H9 (cell line): ENCODE measurements at regions not wholly inside any gene's neighbourhood (a gene's known extent, or its start where the extent isn't known, plus 50 kb on each side); places are given as distances from the start of the nearest gene placed in this dataset.

Source experiments
- DNase-seq: peaks from one replicate; pipeline ENCODE4 v3.0.0-alpha.2; 2017
- H2AFZ ChIP-seq: one replicate; pipeline ENCODE4 v1.6.1; 2013; ENCODE audit warnings: mild to moderate bottlenecking, low read length, control low read depth, moderate library complexity
- H2AK5ac ChIP-seq: 2 replicates; pipeline ENCODE4 v1.6.1; 2013; ENCODE audit warnings: low read length, control low read depth, mixed read lengths; ENCODE audit not compliant: insufficient read length
- H2BK120ac ChIP-seq: one replicate; pipeline ENCODE4 v1.6.1; 2013; ENCODE audit warnings: low read depth, mild to moderate bottlenecking, low read length, control low read depth, inconsistent platforms; ENCODE audit not compliant: poor library complexity, severe bottlenecking
- H2BK12ac ChIP-seq: 2 replicates; pipeline ENCODE4 v1.6.1; 2013; ENCODE audit warnings: low read length, control low read depth, mixed read lengths, low read depth; ENCODE audit not compliant: insufficient read length
- H2BK15ac ChIP-seq: 2 replicates; pipeline ENCODE4 v1.6.1; 2013; ENCODE audit warnings: low read depth, low read length, control low read depth
- H2BK20ac ChIP-seq: one replicate; pipeline ENCODE4 v1.6.1; 2013; ENCODE audit warnings: low read depth, mild to moderate bottlenecking, low read length, control low read depth, inconsistent platforms; ENCODE audit not compliant: poor library complexity, severe bottlenecking
- H2BK5ac ChIP-seq: 2 replicates; pipeline ENCODE4 v1.6.1; 2013; ENCODE audit warnings: low read length, control low read depth, mixed read lengths; ENCODE audit not compliant: insufficient read length
- H3K14ac ChIP-seq: 2 replicates; pipeline ENCODE4 v1.6.1; 2013; ENCODE audit warnings: low read length, control low read depth; ENCODE audit not compliant: insufficient read depth
- H3K18ac ChIP-seq: 2 replicates; pipeline ENCODE4 v1.6.1; 2013; ENCODE audit warnings: low read depth, mild to moderate bottlenecking, mixed read lengths, low read length, control low read depth; ENCODE audit not compliant: insufficient read length
- H3K23ac ChIP-seq: 2 replicates; pipeline ENCODE4 v1.6.1; 2013; ENCODE audit warnings: low read length, control low read depth, mixed read lengths, low read depth; ENCODE audit not compliant: insufficient read length
- H3K23me2 ChIP-seq: 2 replicates; pipeline ENCODE4 v1.6.1; 2013; ENCODE audit warnings: low read depth, mild to moderate bottlenecking, mixed read lengths, low read length, control low read depth; ENCODE audit not compliant: insufficient read length, poor library complexity, severe bottlenecking
- H3K27ac ChIP-seq: 2 replicates; pipeline ENCODE4 v1.5.1; 2013; ENCODE audit warnings: low read length, control low read depth, mixed read lengths, low read depth; ENCODE audit not compliant: insufficient read length
- H3K27me3 ChIP-seq: 2 replicates; pipeline ENCODE4 v1.6.1; 2013; ENCODE audit warnings: low read length, control low read depth, inconsistent platforms; ENCODE audit not compliant: insufficient read depth
- H3K4ac ChIP-seq: 2 replicates; pipeline ENCODE4 v1.6.1; 2013; ENCODE audit warnings: low read depth, mild to moderate bottlenecking, control low read depth, inconsistent platforms, low read length, moderate library complexity
- H3K4me1 ChIP-seq: 2 replicates; pipeline ENCODE4 v1.6.1; 2013; ENCODE audit warnings: low read length, control low read depth, inconsistent platforms; ENCODE audit not compliant: insufficient read depth
- H3K4me2 ChIP-seq: 2 replicates; pipeline ENCODE4 v1.6.1; 2013; ENCODE audit warnings: low read length, control low read depth, mixed read lengths; ENCODE audit not compliant: insufficient read length, insufficient read depth
- H3K56ac ChIP-seq: 2 replicates; pipeline ENCODE4 v1.6.1; 2013; ENCODE audit warnings: low read depth, mild to moderate bottlenecking, mixed read lengths, low read length, control low read depth; ENCODE audit not compliant: insufficient read length
- H3K79me1 ChIP-seq: 2 replicates; pipeline ENCODE4 v1.6.1; 2013; ENCODE audit warnings: low read depth, mild to moderate bottlenecking, moderate library complexity, low read length, control low read depth, inconsistent platforms; ENCODE audit not compliant: insufficient read depth, poor library complexity, severe bottlenecking
- H3K79me2 ChIP-seq: 2 replicates; pipeline ENCODE4 v1.6.1; 2013; ENCODE audit warnings: low read length, control low read depth, inconsistent platforms; ENCODE audit not compliant: insufficient read depth
- H3K9ac ChIP-seq: 2 replicates; pipeline ENCODE4 v1.6.1; 2013; ENCODE audit warnings: low read length, control low read depth, mixed read lengths; ENCODE audit not compliant: insufficient read length; ENCODE audit errors: extremely low read depth
- H3K9me3 ChIP-seq: one replicate; pipeline ENCODE4 v1.6.1; 2013; ENCODE audit warnings: low read depth, low read length, inconsistent platforms; ENCODE audit not compliant: control insufficient read depth
- H3T11ph ChIP-seq: one replicate; pipeline ENCODE4 v1.6.1; 2013; ENCODE audit warnings: mild to moderate bottlenecking, low read length, control low read depth, inconsistent platforms
- H4K20me1 ChIP-seq: one replicate; pipeline ENCODE4 v1.6.1; 2013; ENCODE audit not compliant: control insufficient read depth, insufficient read length, insufficient read depth
- H4K5ac ChIP-seq: 2 replicates; pipeline ENCODE4 v1.6.1; 2013; ENCODE audit warnings: low read depth, mild to moderate bottlenecking, mixed read lengths, low read length, control low read depth; ENCODE audit not compliant: insufficient read length
- H4K8ac ChIP-seq: replicated peaks from 2 replicates; pipeline ENCODE4 v1.6.1; 2013; ENCODE audit warnings: low read length, control low read depth, mixed read lengths, low read depth; ENCODE audit not compliant: insufficient read length
- H4K91ac ChIP-seq: 2 replicates; pipeline ENCODE4 v1.6.1; 2013; ENCODE audit warnings: low read depth, mild to moderate bottlenecking, moderate library complexity, mixed read lengths, low read length, control low read depth; ENCODE audit not compliant: insufficient read length
- H3K27ac Mint-ChIP-seq, 3 experiments: 2 replicates in 2 of 3; 3 replicates in 1 of 3; pipeline ENCODE4 v1.8.0; 2020 to 2021; ENCODE audit warnings: mixed read lengths in 3 of 3, mild to moderate bottlenecking in 1 of 3, moderate library complexity in 1 of 3
- H3K27me3 Mint-ChIP-seq: 2 replicates; pipeline ENCODE4 v1.8.0; 2021; ENCODE audit warnings: low read depth, mild to moderate bottlenecking, moderate library complexity, mixed read lengths
- H3K36me3 Mint-ChIP-seq, 3 experiments: 2 replicates in 2 of 3; 3 replicates in 1 of 3; pipeline ENCODE4 v1.8.0; 2020 to 2021; ENCODE audit warnings: low read depth in 3 of 3, mixed read lengths in 3 of 3; ENCODE audit not compliant: insufficient read depth in 1 of 3
- H3K4me1 Mint-ChIP-seq, 2 experiments: 2 replicates each; pipeline ENCODE4 v1.8.0; 2020; ENCODE audit warnings: mixed read lengths in 2 of 2
- H3K4me3 Mint-ChIP-seq, 2 experiments: 2 replicates in 1 of 2; 3 replicates in 1 of 2; pipeline ENCODE4 v1.8.0; 2020 to 2021; ENCODE audit warnings: mild to moderate bottlenecking in 2 of 2, mixed read lengths in 2 of 2, moderate library complexity in 1 of 2
- H3K9me3 Mint-ChIP-seq, 2 experiments: 2 replicates in 1 of 2; 3 replicates in 1 of 2; pipeline ENCODE4 v1.8.0; 2020; ENCODE audit warnings: mild to moderate bottlenecking in 2 of 2, mixed read lengths in 2 of 2, moderate library complexity in 1 of 2
- WGBS: extraction: QIAGEN DNeasy Blood & Tissue Kit; methylation state at CpG from one replicate; pipeline ENCODE4 v1.1.7; 2013; ENCODE audit warnings: missing lambda C conversion rate, low lambda C conversion rate, mixed read lengths; ENCODE audit not compliant: insufficient read length; ENCODE audit errors: extremely low coverage; 5-methylcytosine and 5-hydroxymethylcytosine counted together
- TF ChIP-seq, protein P1 (sequence below): fragments of 200-600 bp; sonication (generic); conservative IDR thresholded peaks from 3 replicates; pipeline ENCODE4 v1.8.0; 2021; ENCODE audit warnings: antibody characterized with exemption, mild to moderate bottlenecking

GRCh38 chr11:122285070-122285988, 169.3 kb upstream of the BLID start:
- H3K9ac ChIP-seq: no peak overlapping the region
- no peaks in the 10 kb centered on the region for H3K9me3 ChIP-seq
- TF ChIP-seq, protein P1, sequence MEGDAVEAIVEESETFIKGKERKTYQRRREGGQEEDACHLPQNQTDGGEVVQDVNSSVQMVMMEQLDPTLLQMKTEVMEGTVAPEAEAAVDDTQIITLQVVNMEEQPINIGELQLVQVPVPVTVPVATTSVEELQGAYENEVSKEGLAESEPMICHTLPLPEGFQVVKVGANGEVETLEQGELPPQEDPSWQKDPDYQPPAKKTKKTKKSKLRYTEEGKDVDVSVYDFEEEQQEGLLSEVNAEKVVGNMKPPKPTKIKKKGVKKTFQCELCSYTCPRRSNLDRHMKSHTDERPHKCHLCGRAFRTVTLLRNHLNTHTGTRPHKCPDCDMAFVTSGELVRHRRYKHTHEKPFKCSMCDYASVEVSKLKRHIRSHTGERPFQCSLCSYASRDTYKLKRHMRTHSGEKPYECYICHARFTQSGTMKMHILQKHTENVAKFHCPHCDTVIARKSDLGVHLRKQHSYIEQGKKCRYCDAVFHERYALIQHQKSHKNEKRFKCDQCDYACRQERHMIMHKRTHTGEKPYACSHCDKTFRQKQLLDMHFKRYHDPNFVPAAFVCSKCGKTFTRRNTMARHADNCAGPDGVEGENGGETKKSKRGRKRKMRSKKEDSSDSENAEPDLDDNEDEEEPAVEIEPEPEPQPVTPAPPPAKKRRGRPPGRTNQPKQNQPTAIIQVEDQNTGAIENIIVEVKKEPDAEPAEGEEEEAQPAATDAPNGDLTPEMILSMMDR: no peak
- H4K5ac ChIP-seq: no peak overlapping the region
- H3K27ac ChIP-seq: no peak overlapping the region
- no peak overlapping the region for H3K18ac ChIP-seq
- no peaks in the 10 kb centered on the region for H3K36me3 Mint-ChIP-seq
- no peaks in the 10 kb centered on the region for H3K79me2 ChIP-seq
- no peaks in the 10 kb centered on the region; the same call in 1 of the 2 replicates for H3K27me3 Mint-ChIP-seq
- no peak overlapping the region for H3T11ph ChIP-seq
- no peaks in the 10 kb centered on the region; the same call in 1 of the 2 replicates for H3K4me1 ChIP-seq
- H4K20me1 ChIP-seq: no peaks in the 10 kb centered on the region
- H3K79me1 ChIP-seq: no peaks in the 10 kb centered on the region
- no peak overlapping the region for H2BK5ac ChIP-seq
- H3K9me3 Mint-ChIP-seq: no peaks in the 10 kb centered on the region
- no peak overlapping the region for H3K4me2 ChIP-seq
- H2AFZ ChIP-seq: no peak overlapping the region
- H4K91ac ChIP-seq: no peak overlapping the region
- no peak overlapping the region for H2BK120ac ChIP-seq
- H4K8ac ChIP-seq: no peak overlapping the region
- H3K23me2 ChIP-seq: no peaks in the 10 kb centered on the region
- no peaks in the 10 kb centered on the region for H3K27me3 ChIP-seq
- H3K56ac ChIP-seq: no peak overlapping the region
- H2BK15ac ChIP-seq: no peak overlapping the region
- H3K27ac Mint-ChIP-seq: no peak overlapping the region; a peak in 2 of 7 replicates
- no peak overlapping the region for H2BK12ac ChIP-seq
- no peak overlapping the region for H3K4ac ChIP-seq
- H3K14ac ChIP-seq: no peak overlapping the region
- no peak overlapping the region for H3K4me3 Mint-ChIP-seq
- H3K23ac ChIP-seq: no peak overlapping the region
- no peak overlapping the region for H2AK5ac ChIP-seq
- no peak for DNase-seq
- H3K4me1 Mint-ChIP-seq: peaks cover 17% of the 10 kb centered on the region in 2 experiments
- H2BK20ac ChIP-seq: no peak overlapping the region
- no CpG with 5 or more reads among the region's 8 CpGs for WGBS
